Stimulated activated CD8-positive, alpha-beta memory T cell treated with anti-CD3 and anti-CD28 coated beads, Interleukin-7, amount 100 ng/mL, for 1 hour (primary cell): ENCODE measurements at regions not wholly inside any gene's neighbourhood (a gene's known extent, or its start where the extent isn't known, plus 50 kb on each side); places are given as distances from the start of the nearest gene placed in this dataset.

Experiments used
- DNase-seq, 2 donors: peaks; one replicate each; pipeline ENCODE4 v3.0.0-alpha.2; 2020; ENCODE audit warnings: low read depth in 2 of 2

- no peak for DNase-seq
These were observed 170.5 kb downstream of the AREG start for GRCh38 chr4:74615411-74615810.

GRCh38 chr4:74618166-74618565, 173.2 kb downstream of the AREG start:
- DNase-seq, result no peak

GRCh38 chr4:74618659-74619058, 173.7 kb downstream of the AREG start:
- no peak for DNase-seq

- no peak for DNase-seq
These were observed 174.2 kb downstream of the BTC start for GRCh38 chr4:74619931-74620702.

GRCh38 chr4:74621616-74622015, 172.7 kb downstream of the BTC start:
- no peak for DNase-seq

- no peak for DNase-seq
These were observed 171.3 kb downstream of the BTC start for GRCh38 chr4:74623041-74623440.

GRCh38 chr4:74624351-74625151, 169.8 kb downstream of the BTC start:
- no peak for DNase-seq

GRCh38 chr4:74625981-74626380, 168.3 kb downstream of the BTC start:
- no peak for DNase-seq

- DNase-seq, result no peak
These were observed 167.2 kb downstream of the BTC start for GRCh38 chr4:74627093-74627492.

- DNase-seq, result no peak
These were observed 166.8 kb downstream of the BTC start for GRCh38 chr4:74627504-74627903.

- DNase-seq, result no peak
These were observed 165.3 kb downstream of the BTC start for GRCh38 chr4:74628852-74629620.

- DNase-seq, result no peak
These were observed 163.8 kb downstream of the BTC start for GRCh38 chr4:74630551-74630950.

- no peak for DNase-seq
These were observed 163.0 kb downstream of the BTC start for GRCh38 chr4:74631338-74631737.

GRCh38 chr4:74631988-74632387, 162.3 kb downstream of the BTC start:
- DNase-seq, result no peak

- no peak for DNase-seq
These were observed 161.7 kb downstream of the BTC start for GRCh38 chr4:74632634-74633033.

GRCh38 chr4:74635074-74635473, 159.2 kb downstream of the BTC start:
- no peak for DNase-seq

- DNase-seq, result no peak
These were observed 158.7 kb downstream of the BTC start for GRCh38 chr4:74635490-74636123.

GRCh38 chr4:74638001-74638400, 156.3 kb downstream of the BTC start:
- DNase-seq, result no peak

GRCh38 chr4:74638689-74639088, 155.6 kb downstream of the BTC start:
- no peak for DNase-seq

- no peak for DNase-seq
These were observed 154.0 kb downstream of the BTC start for GRCh38 chr4:74640111-74640903.

- no peak for DNase-seq
These were observed 152.3 kb downstream of the BTC start for GRCh38 chr4:74642006-74642405.
